LNCAP (cell line): ENCODE measurements at regions not wholly inside any gene's neighbourhood (a gene's known extent, or its start where the extent isn't known, plus 50 kb on each side); places are given as distances from the start of the nearest gene placed in this dataset.

Experiments used
- CTCF ChIP-seq: fragments of 450-650 bp; IDR thresholded peaks from 2 replicates; pipeline ENCODE4 v1.5.1; 2017; ENCODE audit warnings: mild to moderate bottlenecking

GRCh38 chr3:24601066-24601939, 106.7 kb upstream of the THRB start:
- TF ChIP-seq CTCF, result no peak

GRCh38 chr3:24604215-24604614, 109.6 kb upstream of the THRB start:
- TF ChIP-seq CTCF, result no peak

GRCh38 chr3:24605511-24606028, 110.9 kb upstream of the THRB start:
- TF ChIP-seq CTCF, result no peak

GRCh38 chr3:24607281-24607680, 112.6 kb upstream of the THRB start:
- TF ChIP-seq CTCF, result no peak

- TF ChIP-seq CTCF, result no peak
Measured at GRCh38 chr3:24608701-24609390, 114.2 kb upstream of the THRB start.

GRCh38 chr3:24614359-24614758, 119.7 kb upstream of the THRB start:
- TF ChIP-seq CTCF, result no peak

GRCh38 chr3:24615177-24615576, 120.5 kb upstream of the THRB start:
- no peak for TF ChIP-seq CTCF
